ENCODE measurements at regions not wholly inside any gene's neighbourhood (a gene's known extent, or its start where the extent isn't known, plus 50 kb on each side); places are given as distances from the start of the nearest gene placed in this dataset.

DNA sequence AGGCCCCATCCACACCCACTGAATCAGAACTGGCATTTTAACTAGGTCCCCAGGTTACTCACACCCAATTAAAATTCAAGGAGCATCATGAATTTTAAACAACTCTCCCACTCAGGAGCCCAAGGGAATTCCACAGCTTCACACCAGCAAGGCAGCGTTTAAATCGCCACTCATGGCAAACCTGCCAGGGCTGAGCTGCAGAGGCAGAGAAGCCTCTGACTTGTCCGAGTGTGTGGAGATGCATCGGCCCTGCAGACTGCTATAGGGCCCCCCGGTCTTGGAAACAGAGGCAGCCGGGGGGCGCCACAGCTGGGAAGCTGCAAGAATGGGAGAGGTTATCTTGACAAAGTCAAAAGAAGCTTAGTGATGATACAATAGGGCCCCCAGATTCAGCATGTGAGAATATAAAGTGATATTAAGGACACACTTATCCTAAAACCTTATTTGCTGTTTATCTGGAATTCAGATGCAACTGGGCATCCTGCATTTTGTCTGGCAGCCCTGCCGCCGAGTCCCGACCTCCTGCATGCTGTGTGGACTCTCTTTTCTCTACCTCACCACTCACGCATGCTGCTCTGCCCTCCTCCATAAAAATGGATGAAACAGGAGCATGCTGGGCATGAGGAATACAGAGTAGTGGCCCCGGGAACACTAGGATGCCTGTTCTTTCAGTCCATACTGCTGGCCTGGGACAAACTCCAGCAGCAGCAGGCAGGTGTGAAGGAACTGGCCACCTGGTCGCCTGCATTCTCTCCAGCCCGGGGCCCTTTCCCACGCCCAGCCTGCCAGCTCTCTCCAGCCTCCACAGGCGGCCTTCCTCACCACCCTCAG, 126.1 kb downstream of the PXDC1 start:
- TF ChIP-seq, protein P1, sequence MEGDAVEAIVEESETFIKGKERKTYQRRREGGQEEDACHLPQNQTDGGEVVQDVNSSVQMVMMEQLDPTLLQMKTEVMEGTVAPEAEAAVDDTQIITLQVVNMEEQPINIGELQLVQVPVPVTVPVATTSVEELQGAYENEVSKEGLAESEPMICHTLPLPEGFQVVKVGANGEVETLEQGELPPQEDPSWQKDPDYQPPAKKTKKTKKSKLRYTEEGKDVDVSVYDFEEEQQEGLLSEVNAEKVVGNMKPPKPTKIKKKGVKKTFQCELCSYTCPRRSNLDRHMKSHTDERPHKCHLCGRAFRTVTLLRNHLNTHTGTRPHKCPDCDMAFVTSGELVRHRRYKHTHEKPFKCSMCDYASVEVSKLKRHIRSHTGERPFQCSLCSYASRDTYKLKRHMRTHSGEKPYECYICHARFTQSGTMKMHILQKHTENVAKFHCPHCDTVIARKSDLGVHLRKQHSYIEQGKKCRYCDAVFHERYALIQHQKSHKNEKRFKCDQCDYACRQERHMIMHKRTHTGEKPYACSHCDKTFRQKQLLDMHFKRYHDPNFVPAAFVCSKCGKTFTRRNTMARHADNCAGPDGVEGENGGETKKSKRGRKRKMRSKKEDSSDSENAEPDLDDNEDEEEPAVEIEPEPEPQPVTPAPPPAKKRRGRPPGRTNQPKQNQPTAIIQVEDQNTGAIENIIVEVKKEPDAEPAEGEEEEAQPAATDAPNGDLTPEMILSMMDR (IDR thresholded peaks at IDR 0.05; ENCODE audit: insufficient read depth in 1 of 2, low read depth in 1 of 2, low read length in 1 of 2, severe bottlenecking in 1 of 2, unreplicated experiment in 1 of 2), result no peak
- intact Hi-C loops (cut with micrococcal nuclease; ENCODE audit: unreplicated experiment), result no loop called here
- no peaks in the 10 kb centered on the region for H3K27me3 ChIP-seq (replicated peaks; ENCODE audit: control insufficient read depth, insufficient read depth, low read length)

DNA sequence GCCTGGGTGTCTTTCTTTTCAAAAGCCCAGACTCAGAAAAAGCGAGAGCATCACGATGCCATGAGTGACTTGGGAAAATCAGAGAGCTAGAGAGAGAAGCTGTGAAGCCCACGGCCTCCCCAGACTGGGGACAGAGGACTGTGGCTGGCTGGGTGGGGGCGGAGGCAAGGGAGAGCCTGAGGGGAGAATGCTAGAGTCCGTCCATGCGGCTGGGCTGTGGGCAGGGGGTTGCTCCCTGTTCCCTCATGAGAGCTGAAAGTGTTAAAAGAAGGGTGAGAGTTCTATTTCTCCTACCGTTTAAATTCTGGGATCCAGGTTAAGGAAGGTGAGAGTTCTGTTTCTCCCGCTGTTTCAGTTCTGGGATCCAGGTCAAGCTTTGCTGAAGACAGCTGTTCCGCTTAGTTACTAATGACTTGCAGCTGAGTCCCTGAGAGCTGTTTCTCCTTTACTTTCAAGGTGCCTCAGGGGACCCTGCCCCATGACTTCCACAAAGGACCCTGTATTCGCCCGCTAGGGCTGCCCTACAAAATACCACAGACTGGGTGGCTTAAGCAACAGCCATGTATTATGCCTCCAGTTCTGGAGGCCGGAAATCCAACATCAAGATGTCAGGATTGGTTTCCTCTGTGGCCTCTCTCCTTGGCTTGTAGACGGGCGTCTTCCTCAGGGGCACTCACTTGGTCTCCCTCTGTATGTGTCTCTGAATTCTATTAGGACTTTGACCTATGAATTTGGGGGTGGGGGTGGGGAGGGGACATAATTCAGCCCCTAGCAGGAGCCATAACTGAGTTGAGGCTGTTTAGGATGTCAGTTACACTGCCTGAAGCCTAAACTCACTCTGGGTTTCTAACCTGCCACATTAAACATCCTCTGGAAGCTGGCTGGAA, 127.0 kb downstream of the PXDC1 start:
- TF ChIP-seq, protein P1 (IDR thresholded peaks at IDR 0.05; ENCODE audit: insufficient read depth in 1 of 2, low read depth in 1 of 2, low read length in 1 of 2, severe bottlenecking in 1 of 2, unreplicated experiment in 1 of 2), result no peak
- Histone ChIP-seq H3K4me1 (no peaks in the 10 kb centered on the region), H3K27me3 (replicated peaks; ENCODE audit: control insufficient read depth, insufficient read depth, low read length) (no peaks in the 10 kb centered on the region), H3K36me3 (ENCODE audit: control insufficient read depth, insufficient read depth, low read length) (no peaks in the 10 kb centered on the region), H3K4me3 (ENCODE audit: low read depth, low read length) (no peak overlapping the region), H3K9me3 (no peaks in the 10 kb centered on the region)
- H3K4me3 Mint-ChIP-seq (ENCODE audit: unreplicated experiment), result no peak overlapping the region
- H3K9me3 Mint-ChIP-seq (ENCODE audit: unreplicated experiment), result no peaks in the 10 kb centered on the region
- H3K27ac Mint-ChIP-seq (ENCODE audit: unreplicated experiment), result no peak overlapping the region
- no peak for DNase-seq
- no peaks in the 10 kb centered on the region for H3K36me3 Mint-ChIP-seq (ENCODE audit: insufficient read depth, unreplicated experiment)
- CTCF ChIA-PET, result no interaction called here
- BruUV-seq (replicated peaks), result no TSS peak
- H3K4me1 Mint-ChIP-seq (ENCODE audit: low read depth, unreplicated experiment), result peaks cover 7% of the 10 kb centered on the region
- H3K27me3 Mint-ChIP-seq (ENCODE audit: insufficient read depth, unreplicated experiment), result no peaks in the 10 kb centered on the region
- intact Hi-C loops (cut with micrococcal nuclease; ENCODE audit: unreplicated experiment), result no loop called here
- POLR2A ChIA-PET, result no interaction called here

More for the DNA sequence above, 126.1 kb downstream of the PXDC1 start:
- POLR2A ChIA-PET, result no interaction called here
- no peak for DNase-seq
- Mint-ChIP-seq H3K4me3 (ENCODE audit: unreplicated experiment) (no peak overlapping the region), H3K4me1 (ENCODE audit: low read depth, unreplicated experiment) (peaks cover 12% of the 10 kb centered on the region), H3K36me3 (ENCODE audit: insufficient read depth, unreplicated experiment) (no peaks in the 10 kb centered on the region), H3K9me3 (ENCODE audit: unreplicated experiment) (no peaks in the 10 kb centered on the region), H3K27ac (ENCODE audit: unreplicated experiment) (no peak overlapping the region), H3K27me3 (ENCODE audit: insufficient read depth, unreplicated experiment) (no peaks in the 10 kb centered on the region)
- CTCF ChIA-PET, result no interaction called here
- H3K9me3 ChIP-seq, result no peaks in the 10 kb centered on the region
- BruUV-seq (replicated peaks), result no TSS peak
- H3K4me1 ChIP-seq, result no peaks in the 10 kb centered on the region
- H3K4me3 ChIP-seq (ENCODE audit: low read depth, low read length), result no peak overlapping the region
- H3K36me3 ChIP-seq (ENCODE audit: control insufficient read depth, insufficient read depth, low read length), result no peaks in the 10 kb centered on the region

GRCh38 chr6:3623451-3624249, 127.9 kb downstream of the PXDC1 start:
- Mint-ChIP-seq H3K9me3 (ENCODE audit: unreplicated experiment) (no peaks in the 10 kb centered on the region), H3K4me3 (ENCODE audit: unreplicated experiment) (no peak overlapping the region), H3K27ac (ENCODE audit: unreplicated experiment) (no peak overlapping the region), H3K27me3 (ENCODE audit: insufficient read depth, unreplicated experiment) (no peaks in the 10 kb centered on the region), H3K36me3 (ENCODE audit: insufficient read depth, unreplicated experiment) (no peaks in the 10 kb centered on the region), H3K4me1 (ENCODE audit: low read depth, unreplicated experiment) (peaks cover 7% of the 10 kb centered on the region)
- intact Hi-C loops (cut with micrococcal nuclease; ENCODE audit: unreplicated experiment), result no loop called here
- Histone ChIP-seq H3K36me3 (ENCODE audit: control insufficient read depth, insufficient read depth, low read length) (no peaks in the 10 kb centered on the region), H3K27me3 (replicated peaks; ENCODE audit: control insufficient read depth, insufficient read depth, low read length) (no peaks in the 10 kb centered on the region), H3K9me3 (no peaks in the 10 kb centered on the region), H3K4me3 (ENCODE audit: low read depth, low read length) (no peak overlapping the region), H3K4me1 (no peaks in the 10 kb centered on the region)
- ChIA-PET CTCF (no interaction called here), POLR2A (no interaction called here)
- DNase-seq, result no peak
- TF ChIP-seq, protein P1 (IDR thresholded peaks at IDR 0.05; ENCODE audit: insufficient read depth in 1 of 2, low read depth in 1 of 2, low read length in 1 of 2, severe bottlenecking in 1 of 2, unreplicated experiment in 1 of 2), result no peak
- no TSS peak for BruUV-seq (replicated peaks)

Data from Caco-2 (cell line).